ENCODE measurements at regions not wholly inside any gene's neighbourhood (a gene's known extent, or its start where the extent isn't known, plus 50 kb on each side); places are given as distances from the start of the nearest gene placed in this dataset.

DNA sequence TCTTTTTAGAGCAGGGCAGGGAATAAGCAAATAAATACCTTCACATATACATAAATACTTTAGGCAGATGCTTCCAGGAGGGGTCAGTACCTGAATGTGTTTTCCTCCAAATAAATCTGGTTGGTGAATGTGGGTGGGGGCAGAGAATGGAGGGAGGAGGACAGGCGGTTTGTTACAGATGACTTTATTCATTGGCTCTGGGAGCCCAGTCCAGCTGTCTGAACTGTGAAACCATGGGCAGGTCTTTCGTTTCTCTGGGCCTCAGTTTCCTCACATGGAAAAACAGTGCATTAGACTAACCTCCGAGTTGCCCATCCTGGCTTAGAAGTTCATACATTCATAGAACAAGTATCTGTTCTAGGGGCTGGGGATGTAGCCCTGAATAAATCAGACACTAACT, 124.6 kb downstream of the IER5 start:
- no peaks in the 10 kb centered on the region for H3K36me3 ChIP-seq (ENCODE audit: insufficient read depth, low read length)
- H3K27ac Mint-ChIP-seq (ENCODE audit: unreplicated experiment) = no peak overlapping the region
- H3K4me1 Mint-ChIP-seq (ENCODE audit: low read depth, unreplicated experiment) = no peaks in the 10 kb centered on the region
- H3K9me3 Mint-ChIP-seq (ENCODE audit: unreplicated experiment) = peaks cover 6% of the 10 kb centered on the region
- DNase-seq (ENCODE audit: low read depth) (no peak), FAIRE-seq (no peak)
- H3K79me2 ChIP-seq (ENCODE audit: insufficient read depth, low read length) = no peaks in the 10 kb centered on the region
- no peaks in the 10 kb centered on the region for H4K20me1 ChIP-seq (ENCODE audit: insufficient read depth, low read length)
- H3K27ac ChIP-seq (ENCODE audit: low read depth, low read length) = no peak overlapping the region
- no peak overlapping the region for H3K4me2 ChIP-seq (ENCODE audit: low read length)
- no peaks in the 10 kb centered on the region for H3K9me3 ChIP-seq (ENCODE audit: insufficient read depth, low read depth, low read length)
- no peak overlapping the region for H3K9ac ChIP-seq (ENCODE audit: low read length)
- peaks cover 39% of the 10 kb centered on the region for H3K27me3 Mint-ChIP-seq (ENCODE audit: low read depth, unreplicated experiment)
- TF ChIP-seq, protein P1, sequence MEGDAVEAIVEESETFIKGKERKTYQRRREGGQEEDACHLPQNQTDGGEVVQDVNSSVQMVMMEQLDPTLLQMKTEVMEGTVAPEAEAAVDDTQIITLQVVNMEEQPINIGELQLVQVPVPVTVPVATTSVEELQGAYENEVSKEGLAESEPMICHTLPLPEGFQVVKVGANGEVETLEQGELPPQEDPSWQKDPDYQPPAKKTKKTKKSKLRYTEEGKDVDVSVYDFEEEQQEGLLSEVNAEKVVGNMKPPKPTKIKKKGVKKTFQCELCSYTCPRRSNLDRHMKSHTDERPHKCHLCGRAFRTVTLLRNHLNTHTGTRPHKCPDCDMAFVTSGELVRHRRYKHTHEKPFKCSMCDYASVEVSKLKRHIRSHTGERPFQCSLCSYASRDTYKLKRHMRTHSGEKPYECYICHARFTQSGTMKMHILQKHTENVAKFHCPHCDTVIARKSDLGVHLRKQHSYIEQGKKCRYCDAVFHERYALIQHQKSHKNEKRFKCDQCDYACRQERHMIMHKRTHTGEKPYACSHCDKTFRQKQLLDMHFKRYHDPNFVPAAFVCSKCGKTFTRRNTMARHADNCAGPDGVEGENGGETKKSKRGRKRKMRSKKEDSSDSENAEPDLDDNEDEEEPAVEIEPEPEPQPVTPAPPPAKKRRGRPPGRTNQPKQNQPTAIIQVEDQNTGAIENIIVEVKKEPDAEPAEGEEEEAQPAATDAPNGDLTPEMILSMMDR (IDR thresholded peaks at IDR 0.05; ENCODE audit: insufficient read depth, low read depth, low read length) = no peak
- no peak for TF ChIP-seq EZH2 (IDR thresholded peaks at IDR 0.05; ENCODE audit: insufficient read depth, low read length)
- H3K4me3 ChIP-seq (ENCODE audit: insufficient read depth, low read depth, low read length) = no peak overlapping the region
- peaks cover 5% of the 10 kb centered on the region for H3K27me3 ChIP-seq (ENCODE audit: insufficient read depth, low read length)
- H2AFZ ChIP-seq (ENCODE audit: low read depth, low read length) = no peak overlapping the region
- no peaks in the 10 kb centered on the region for H3K4me1 ChIP-seq (ENCODE audit: insufficient read depth, low read length)
- H3K36me3 Mint-ChIP-seq (ENCODE audit: low read depth, unreplicated experiment) = peaks cover 4% of the 10 kb centered on the region
- H3K4me3 Mint-ChIP-seq (ENCODE audit: unreplicated experiment) = no peak overlapping the region

DNA sequence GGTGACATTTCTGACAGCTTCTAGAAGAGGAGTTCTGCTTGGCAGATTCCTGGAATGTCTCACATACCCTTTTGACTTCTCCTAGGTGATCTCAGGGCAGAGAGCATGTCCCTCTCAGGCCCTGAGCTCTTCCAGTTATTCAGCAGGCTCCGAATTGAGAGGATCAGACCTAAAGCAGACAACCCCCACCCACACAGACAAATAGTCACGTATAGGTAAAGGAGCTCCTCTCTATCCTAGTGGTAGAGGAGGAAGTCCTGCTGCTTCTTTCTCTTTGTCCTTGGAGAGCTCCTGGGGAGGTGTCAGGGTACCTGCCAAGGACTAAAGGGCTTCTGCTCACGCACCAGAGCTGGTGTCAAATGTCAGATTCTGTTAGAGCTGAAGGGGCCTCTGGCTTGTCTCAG, 128.1 kb downstream of the IER5 start:
- H3K27ac ChIP-seq (ENCODE audit: low read depth, low read length) = no peak overlapping the region
- H3K9me3 ChIP-seq (ENCODE audit: insufficient read depth, low read depth, low read length) = no peaks in the 10 kb centered on the region
- H3K9me3 Mint-ChIP-seq (ENCODE audit: unreplicated experiment) = peaks cover 5% of the 10 kb centered on the region
- no peaks in the 10 kb centered on the region for H3K4me1 Mint-ChIP-seq (ENCODE audit: low read depth, unreplicated experiment)
- H3K79me2 ChIP-seq (ENCODE audit: insufficient read depth, low read length) = no peaks in the 10 kb centered on the region
- peaks cover 23% of the 10 kb centered on the region for H3K27me3 Mint-ChIP-seq (ENCODE audit: low read depth, unreplicated experiment)
- no peaks in the 10 kb centered on the region for H3K4me1 ChIP-seq (ENCODE audit: insufficient read depth, low read length)
- H4K20me1 ChIP-seq (ENCODE audit: insufficient read depth, low read length) = no peaks in the 10 kb centered on the region
- no peak overlapping the region for H2AFZ ChIP-seq (ENCODE audit: low read depth, low read length)
- no peak overlapping the region for H3K4me3 ChIP-seq (ENCODE audit: insufficient read depth, low read depth, low read length)
- no peak overlapping the region for H3K4me2 ChIP-seq (ENCODE audit: low read length)
- no peak overlapping the region for H3K9ac ChIP-seq (ENCODE audit: low read length)
- no peaks in the 10 kb centered on the region for H3K36me3 ChIP-seq (ENCODE audit: insufficient read depth, low read length)
- H3K27ac Mint-ChIP-seq (ENCODE audit: unreplicated experiment) = no peak overlapping the region
- H3K27me3 ChIP-seq (ENCODE audit: insufficient read depth, low read length) = no peaks in the 10 kb centered on the region
- H3K36me3 Mint-ChIP-seq (ENCODE audit: low read depth, unreplicated experiment) = peaks cover 4% of the 10 kb centered on the region
- no peak for TF ChIP-seq EZH2 (IDR thresholded peaks at IDR 0.05; ENCODE audit: insufficient read depth, low read length)
- TF ChIP-seq, protein P1 (IDR thresholded peaks at IDR 0.05; ENCODE audit: insufficient read depth, low read depth, low read length) = no peak
- H3K4me3 Mint-ChIP-seq (ENCODE audit: unreplicated experiment) = no peak overlapping the region
- FAIRE-seq = no peak
- no peak for DNase-seq (ENCODE audit: low read depth)

DNA sequence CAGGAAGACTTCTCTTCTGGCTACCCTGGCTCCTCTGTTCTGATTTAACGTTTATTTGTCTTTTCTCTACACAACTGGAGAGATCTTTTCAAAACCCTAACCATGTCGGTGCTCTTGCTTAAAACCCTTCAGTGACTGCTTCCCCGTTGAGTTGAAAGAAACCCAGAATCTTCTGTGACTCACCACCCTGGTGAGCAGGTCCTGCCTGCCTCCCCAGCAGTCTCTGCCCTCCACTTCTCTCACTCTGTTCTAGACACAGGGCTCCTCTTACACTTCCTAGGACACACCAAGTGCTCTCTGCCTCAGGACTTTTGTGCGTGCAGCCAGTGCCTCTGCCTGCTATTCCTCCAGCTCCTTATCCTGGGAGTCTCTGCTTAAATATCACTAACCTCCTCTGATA, 131.4 kb downstream of the IER5 start:
- peaks cover 4% of the 10 kb centered on the region for H3K36me3 Mint-ChIP-seq (ENCODE audit: low read depth, unreplicated experiment)
- Histone ChIP-seq H3K27ac (ENCODE audit: low read depth, low read length) (no peak overlapping the region), H3K9me3 (ENCODE audit: insufficient read depth, low read depth, low read length) (no peaks in the 10 kb centered on the region), H3K79me2 (ENCODE audit: insufficient read depth, low read length) (no peaks in the 10 kb centered on the region), H3K4me1 (ENCODE audit: insufficient read depth, low read length) (no peaks in the 10 kb centered on the region), H3K4me2 (ENCODE audit: low read length) (no peak overlapping the region), H4K20me1 (ENCODE audit: insufficient read depth, low read length) (no peaks in the 10 kb centered on the region), H3K4me3 (ENCODE audit: insufficient read depth, low read depth, low read length) (no peak overlapping the region), H2AFZ (ENCODE audit: low read depth, low read length) (no peak overlapping the region), H3K27me3 (ENCODE audit: insufficient read depth, low read length) (no peaks in the 10 kb centered on the region), H3K36me3 (ENCODE audit: insufficient read depth, low read length) (no peaks in the 10 kb centered on the region), H3K9ac (ENCODE audit: low read length) (no peak overlapping the region)
- H3K4me3 Mint-ChIP-seq (ENCODE audit: unreplicated experiment) = no peak overlapping the region
- peaks cover 4% of the 10 kb centered on the region for H3K9me3 Mint-ChIP-seq (ENCODE audit: unreplicated experiment)
- no peak overlapping the region for H3K27ac Mint-ChIP-seq (ENCODE audit: unreplicated experiment)
- DNase-seq (ENCODE audit: low read depth) (no peak), FAIRE-seq (no peak)
- TF ChIP-seq EZH2 (IDR thresholded peaks at IDR 0.05; ENCODE audit: insufficient read depth, low read length) = no peak
- TF ChIP-seq, protein P1 (IDR thresholded peaks at IDR 0.05; ENCODE audit: insufficient read depth, low read depth, low read length) = no peak
- H3K27me3 Mint-ChIP-seq (ENCODE audit: low read depth, unreplicated experiment) = peaks cover 15% of the 10 kb centered on the region
- no peaks in the 10 kb centered on the region for H3K4me1 Mint-ChIP-seq (ENCODE audit: low read depth, unreplicated experiment)
